ENCODE measurements at regions not wholly inside any gene's neighbourhood (a gene's known extent, or its start where the extent isn't known, plus 50 kb on each side); places are given as distances from the start of the nearest gene placed in this dataset.

- no peak for DNase-seq (ENCODE audit: low read depth)
Measured at GRCh38 chr18:27695052-27695451, 481.9 kb downstream of the CDH2 start.

- no peak for DNase-seq (ENCODE audit: low read depth)
Measured at GRCh38 chr18:27688581-27688980, 488.3 kb downstream of the CDH2 start.

- DNase-seq (ENCODE audit: low read depth): no peak
Measured at GRCh38 chr18:27687351-27687979, 489.5 kb downstream of the CDH2 start.

GRCh38 chr18:27685807-27686412 lies 491.0 kb downstream of the CDH2 start:
- DNase-seq (ENCODE audit: low read depth): no peak

GRCh38 chr18:27685091-27685490 lies 491.8 kb downstream of the CDH2 start:
- no peak for DNase-seq (ENCODE audit: low read depth)

- DNase-seq (ENCODE audit: low read depth): no peak
Measured at GRCh38 chr18:27674411-27674810, 489.3 kb upstream of the CHST9 start.

GRCh38 chr18:27673861-27674260 lies 488.8 kb upstream of the CHST9 start:
- DNase-seq (ENCODE audit: low read depth): no peak

- no peak for DNase-seq (ENCODE audit: low read depth)
Measured at GRCh38 chr18:27668158-27668557, 483.1 kb upstream of the CHST9 start.

- no peak for DNase-seq (ENCODE audit: low read depth)
Measured at GRCh38 chr18:27667064-27667463, 482.0 kb upstream of the CHST9 start.

GRCh38 chr18:27666016-27666415 lies 480.9 kb upstream of the CHST9 start:
- no peak for DNase-seq (ENCODE audit: low read depth)

GRCh38 chr18:27665264-27665799 lies 480.2 kb upstream of the CHST9 start:
- no peak for DNase-seq (ENCODE audit: low read depth)

GRCh38 chr18:27662949-27663348 lies 477.8 kb upstream of the CHST9 start:
- DNase-seq (ENCODE audit: low read depth): no peak

- DNase-seq (ENCODE audit: low read depth): no peak
Measured at GRCh38 chr18:27662537-27662936, 477.4 kb upstream of the CHST9 start.

- no peak for DNase-seq (ENCODE audit: low read depth)
Measured at GRCh38 chr18:27661320-27662018, 476.4 kb upstream of the CHST9 start.

- DNase-seq (ENCODE audit: low read depth): no peak
Measured at GRCh38 chr18:27656905-27657304, 471.8 kb upstream of the CHST9 start.

- no peak for DNase-seq (ENCODE audit: low read depth)
Measured at GRCh38 chr18:27656167-27656778, 471.2 kb upstream of the CHST9 start.

- DNase-seq (ENCODE audit: low read depth): no peak
Measured at GRCh38 chr18:27653247-27653646, 468.1 kb upstream of the CHST9 start.

- DNase-seq (ENCODE audit: low read depth): no peak
Measured at GRCh38 chr18:27652480-27653121, 467.5 kb upstream of the CHST9 start.

- DNase-seq (ENCODE audit: low read depth): no peak
Measured at GRCh38 chr18:27649621-27650020, 464.5 kb upstream of the CHST9 start.

- no peak for DNase-seq (ENCODE audit: low read depth)
Measured at GRCh38 chr18:27645929-27646328, 460.8 kb upstream of the CHST9 start.

GRCh38 chr18:27636576-27637085 lies 451.5 kb upstream of the CHST9 start:
- DNase-seq (ENCODE audit: low read depth): no peak

GRCh38 chr18:27632706-27633105 lies 447.6 kb upstream of the CHST9 start:
- no peak for DNase-seq (ENCODE audit: low read depth)
